ENCODE measurements at regions not wholly inside any gene's neighbourhood (a gene's known extent, or its start where the extent isn't known, plus 50 kb on each side); places are given as distances from the start of the nearest gene placed in this dataset.

DNA sequence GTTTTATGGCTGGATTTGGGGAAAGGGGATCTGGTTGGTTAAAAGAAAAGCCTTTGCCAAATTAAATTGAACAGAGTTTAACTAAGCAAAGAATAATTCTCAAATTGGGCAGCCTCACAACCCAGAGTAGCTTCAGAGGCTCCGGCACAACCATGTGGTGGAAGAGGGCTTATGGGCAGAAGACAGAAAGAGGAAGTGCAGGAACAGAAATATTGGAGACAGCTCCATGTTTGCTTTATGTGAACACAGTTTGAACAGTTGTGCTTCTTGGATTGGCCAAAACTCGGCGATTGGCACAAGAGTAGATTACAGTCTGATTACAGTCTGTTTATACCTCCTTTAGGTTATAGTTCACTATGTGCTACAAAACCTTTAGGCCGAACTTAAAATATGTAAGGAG is 562.7 kb downstream of the TRIML1 start:
- TF ChIP-seq GATA2 (IDR thresholded peaks at IDR 0.05; ENCODE audit: low read depth, low read length): no peak
- TF ChIP-seq GATA3 (IDR thresholded peaks at IDR 0.05; ENCODE audit: low read depth, low read length): no peak

DNA sequence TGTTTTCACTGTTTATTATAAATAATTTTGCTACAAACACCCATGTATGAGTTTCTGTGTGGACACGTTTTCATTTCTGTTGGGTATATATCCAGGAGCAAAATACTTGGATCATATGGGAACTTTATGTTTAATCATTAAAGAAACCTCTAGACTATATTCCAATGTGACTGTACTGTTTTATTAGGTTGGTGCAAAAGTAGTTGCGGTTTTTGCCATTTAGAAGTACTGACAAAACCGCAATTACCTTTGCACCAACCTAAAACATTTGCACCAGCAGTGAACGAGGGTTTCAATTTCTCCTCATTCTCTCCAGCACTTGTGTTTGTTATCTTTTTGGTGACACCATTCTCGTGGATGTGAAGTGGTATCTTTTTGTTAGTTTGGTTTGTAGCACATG is 565.0 kb downstream of the TRIML1 start:
- no peak for TF ChIP-seq GATA3 (IDR thresholded peaks at IDR 0.05; ENCODE audit: low read depth, low read length)
- no peak for TF ChIP-seq GATA2 (IDR thresholded peaks at IDR 0.05; ENCODE audit: low read depth, low read length)

DNA sequence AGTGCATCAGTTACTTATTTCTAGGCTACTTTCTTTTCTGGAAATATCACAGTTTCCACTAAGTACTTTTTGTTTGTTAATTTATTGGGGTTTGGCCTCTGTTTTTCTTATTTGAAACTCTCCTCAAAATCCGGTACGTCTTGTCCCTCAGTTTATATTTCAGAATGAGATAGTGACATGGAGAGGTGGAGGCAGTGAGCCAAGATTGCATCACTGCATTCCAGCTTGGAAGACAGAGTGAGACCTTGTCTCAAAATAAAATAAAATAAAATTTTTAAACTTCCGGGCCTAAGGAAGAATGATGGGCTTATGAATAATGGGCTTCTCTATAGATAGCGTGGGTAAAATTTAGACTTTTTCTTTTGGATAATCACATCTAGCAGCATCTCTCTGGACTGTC is 567.8 kb downstream of the TRIML1 start:
- TF ChIP-seq GATA2 (IDR thresholded peaks at IDR 0.05; ENCODE audit: low read depth, low read length): no peak
- TF ChIP-seq GATA3 (IDR thresholded peaks at IDR 0.05; ENCODE audit: low read depth, low read length): no peak

DNA sequence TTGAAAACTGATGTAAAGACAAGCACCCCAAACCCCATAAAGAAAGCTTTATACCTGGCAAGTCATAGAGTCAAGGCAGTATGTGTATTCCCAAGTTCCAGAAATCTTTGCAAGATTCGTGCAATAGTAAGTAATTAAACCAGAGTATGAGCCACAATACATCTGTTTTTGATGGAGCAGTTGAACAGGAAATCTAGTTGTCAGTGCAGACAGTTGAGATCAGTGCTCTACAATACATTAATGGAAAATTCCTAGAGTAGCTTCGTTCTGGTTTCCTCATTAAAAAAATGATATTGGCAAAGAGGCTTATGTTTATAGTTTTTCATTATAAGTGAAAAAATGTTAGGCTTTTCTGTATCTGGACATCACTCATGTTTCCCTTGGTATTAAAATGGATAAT is 575.3 kb downstream of the TRIML1 start:
- TF ChIP-seq GATA3 (IDR thresholded peaks at IDR 0.05; ENCODE audit: low read depth, low read length): no peak
- no peak for TF ChIP-seq GATA2 (IDR thresholded peaks at IDR 0.05; ENCODE audit: low read depth, low read length)

DNA sequence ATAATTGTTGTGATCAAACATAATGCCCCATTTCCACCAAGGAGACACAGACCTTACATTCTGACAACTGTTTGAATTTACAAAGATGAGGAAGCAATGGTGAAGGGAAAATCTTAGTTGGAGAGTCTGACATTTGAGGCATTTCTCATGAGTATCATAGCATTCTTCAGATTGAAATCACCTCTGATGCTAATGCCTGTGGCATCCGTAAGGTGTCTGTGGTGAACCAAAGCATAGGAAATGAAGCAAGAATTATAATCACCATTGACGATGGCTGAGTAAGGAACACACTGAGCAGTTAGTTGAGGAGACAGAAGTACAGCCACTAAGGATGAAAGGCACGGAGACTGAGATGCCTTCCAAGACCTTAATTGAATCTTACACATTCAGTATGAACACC is 575.7 kb downstream of the TRIML1 start:
- TF ChIP-seq GATA3 (IDR thresholded peaks at IDR 0.05; ENCODE audit: low read depth, low read length) (no peak), GATA2 (IDR thresholded peaks at IDR 0.05; ENCODE audit: low read depth, low read length) (no peak)

DNA sequence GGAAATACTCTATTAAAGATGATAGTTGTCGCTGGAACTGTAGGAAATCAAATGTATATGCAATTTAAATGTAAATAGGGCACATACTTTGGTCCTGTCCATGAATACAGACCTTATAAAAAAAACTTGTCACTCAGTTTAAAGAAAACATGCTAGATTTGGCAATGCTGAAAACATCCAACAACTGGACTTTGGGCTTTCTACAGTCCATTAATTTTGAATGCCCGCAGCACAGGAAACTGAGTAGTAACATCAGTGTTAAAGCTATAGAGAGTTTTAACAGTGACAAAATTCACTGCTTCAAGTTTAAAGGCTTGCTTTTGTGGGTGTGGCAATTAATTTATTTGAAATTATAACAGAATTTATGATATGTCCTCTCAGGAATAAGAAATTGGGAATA is 578.4 kb downstream of the TRIML1 start:
- TF ChIP-seq GATA3 (IDR thresholded peaks at IDR 0.05; ENCODE audit: low read depth, low read length): no peak
- TF ChIP-seq GATA2 (IDR thresholded peaks at IDR 0.05; ENCODE audit: low read depth, low read length): no peak

DNA sequence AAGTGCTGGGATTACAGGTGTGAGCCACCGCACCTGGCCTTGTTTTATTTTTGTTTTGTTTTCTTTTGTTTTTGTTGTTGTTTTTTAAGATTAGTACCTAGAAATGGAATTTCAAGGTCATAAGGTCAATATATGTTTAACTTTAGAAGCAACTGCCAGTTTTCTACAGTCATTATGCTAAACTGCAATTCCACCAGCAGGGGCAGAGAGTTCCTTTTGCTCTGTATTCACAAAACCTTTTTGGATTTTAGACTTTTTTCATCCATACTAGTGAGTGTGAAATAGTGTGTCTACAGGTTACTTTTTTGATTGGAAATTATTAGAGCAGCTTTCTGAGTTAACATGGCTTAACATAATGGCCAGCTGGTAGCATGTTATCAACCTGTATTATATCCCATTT is 580.6 kb downstream of the TRIML1 start:
- TF ChIP-seq GATA2 (IDR thresholded peaks at IDR 0.05; ENCODE audit: low read depth, low read length) (no peak), GATA3 (IDR thresholded peaks at IDR 0.05; ENCODE audit: low read depth, low read length) (no peak)

DNA sequence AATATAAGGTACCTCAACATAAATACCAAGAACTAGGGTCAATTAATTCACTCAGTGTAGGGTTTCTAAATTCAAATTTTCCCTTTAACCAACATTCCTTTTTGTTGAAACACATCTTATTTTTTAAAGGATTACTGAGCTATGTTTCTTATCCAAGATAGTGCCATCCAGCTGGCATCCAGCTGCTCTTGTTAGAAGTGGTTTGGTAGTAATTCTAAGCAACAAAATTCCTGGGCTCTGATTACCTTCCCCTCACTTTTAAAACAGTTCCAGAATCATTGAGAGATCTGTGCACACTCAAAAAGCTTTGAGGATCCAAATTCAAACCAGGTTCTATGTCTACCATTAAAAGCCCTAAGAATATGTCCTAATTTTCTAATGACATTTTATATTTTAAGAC is 583.7 kb downstream of the TRIML1 start:
- no peak for TF ChIP-seq GATA3 (IDR thresholded peaks at IDR 0.05; ENCODE audit: low read depth, low read length)
- TF ChIP-seq GATA2 (IDR thresholded peaks at IDR 0.05; ENCODE audit: low read depth, low read length): no peak

DNA sequence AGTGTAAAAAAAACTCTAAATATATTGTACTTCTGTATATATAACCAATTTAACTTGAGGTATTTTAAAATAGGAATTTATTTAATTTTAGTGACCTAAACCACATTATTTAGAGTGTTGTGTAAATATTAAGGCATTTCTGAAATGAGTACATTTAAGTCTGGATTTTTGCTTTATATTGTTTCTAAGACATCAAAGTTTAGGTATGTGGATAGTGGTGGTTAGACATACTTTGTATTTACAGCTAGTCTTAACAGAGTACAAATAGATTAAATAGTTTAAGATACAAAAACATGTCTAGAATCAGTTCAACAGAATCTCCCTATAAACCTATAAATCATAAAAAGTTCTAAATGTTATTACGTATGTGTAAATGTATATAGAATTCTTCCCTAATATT is 588.5 kb downstream of the TRIML1 start:
- TF ChIP-seq GATA3 (IDR thresholded peaks at IDR 0.05; ENCODE audit: low read depth, low read length) (no peak), GATA2 (IDR thresholded peaks at IDR 0.05; ENCODE audit: low read depth, low read length) (no peak)

DNA sequence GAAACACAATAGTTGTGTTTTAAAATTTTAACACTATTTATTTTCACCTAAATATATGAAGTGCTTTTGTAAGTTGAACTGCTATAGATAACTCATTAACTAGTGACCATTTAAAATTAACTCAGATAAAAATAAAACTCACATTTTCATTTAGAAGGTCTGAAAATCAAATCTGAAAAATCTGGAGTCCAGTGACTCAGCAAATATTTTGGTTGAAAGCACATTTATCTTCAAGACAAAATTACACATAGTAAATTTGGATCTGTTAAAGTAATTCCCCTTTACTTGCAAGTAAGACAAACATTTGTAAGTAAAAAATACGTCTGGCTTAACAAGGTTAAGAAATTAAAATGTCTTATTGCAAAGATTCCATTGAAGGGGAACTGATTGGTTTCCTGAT is 589.1 kb downstream of the TRIML1 start:
- no peak for TF ChIP-seq GATA3 (IDR thresholded peaks at IDR 0.05; ENCODE audit: low read depth, low read length)
- no peak for TF ChIP-seq GATA2 (IDR thresholded peaks at IDR 0.05; ENCODE audit: low read depth, low read length)

DNA sequence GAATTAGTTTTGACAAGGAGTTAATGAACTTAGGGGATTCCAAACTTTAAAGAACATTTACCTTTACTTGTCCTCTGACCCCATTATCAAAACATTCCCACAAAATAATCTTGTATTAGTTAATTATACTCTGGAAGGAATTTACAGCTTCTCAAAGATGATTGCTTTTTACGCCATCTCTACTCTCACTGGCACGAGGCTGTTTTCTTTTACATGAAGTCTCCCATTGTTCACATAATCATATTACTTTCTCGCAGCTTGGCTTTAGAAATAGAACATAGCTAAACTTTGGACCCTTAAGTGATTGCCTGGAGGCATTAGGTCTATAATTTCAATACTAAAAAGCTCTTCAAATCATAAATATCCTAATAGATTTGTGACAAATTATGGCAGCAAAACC is 592.9 kb downstream of the TRIML1 start:
- TF ChIP-seq GATA3 (IDR thresholded peaks at IDR 0.05; ENCODE audit: low read depth, low read length) (no peak), GATA2 (IDR thresholded peaks at IDR 0.05; ENCODE audit: low read depth, low read length) (no peak)

DNA sequence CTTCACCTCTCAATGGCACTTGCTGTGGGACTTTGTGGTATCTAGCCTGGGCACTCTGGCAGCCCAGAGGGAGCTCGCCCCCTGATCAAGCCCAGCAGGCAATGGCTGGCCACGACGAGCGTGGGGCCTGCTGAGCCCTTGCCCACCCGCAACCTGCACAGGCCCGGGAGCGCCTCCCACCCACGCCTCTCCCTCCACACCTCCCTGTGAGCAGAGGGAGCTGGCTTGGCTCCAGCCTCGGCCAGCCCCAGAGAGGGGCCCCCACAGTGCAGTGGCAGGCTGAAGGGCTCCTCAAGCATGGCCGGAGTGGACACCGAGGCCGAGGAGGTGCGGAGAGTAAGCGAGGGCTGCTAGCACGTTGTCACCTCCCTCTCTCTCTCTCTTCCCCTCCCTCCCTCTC is 595.8 kb downstream of the TRIML1 start:
- no peak for TF ChIP-seq GATA2 (IDR thresholded peaks at IDR 0.05; ENCODE audit: low read depth, low read length)
- TF ChIP-seq GATA3 (IDR thresholded peaks at IDR 0.05; ENCODE audit: low read depth, low read length): no peak

DNA sequence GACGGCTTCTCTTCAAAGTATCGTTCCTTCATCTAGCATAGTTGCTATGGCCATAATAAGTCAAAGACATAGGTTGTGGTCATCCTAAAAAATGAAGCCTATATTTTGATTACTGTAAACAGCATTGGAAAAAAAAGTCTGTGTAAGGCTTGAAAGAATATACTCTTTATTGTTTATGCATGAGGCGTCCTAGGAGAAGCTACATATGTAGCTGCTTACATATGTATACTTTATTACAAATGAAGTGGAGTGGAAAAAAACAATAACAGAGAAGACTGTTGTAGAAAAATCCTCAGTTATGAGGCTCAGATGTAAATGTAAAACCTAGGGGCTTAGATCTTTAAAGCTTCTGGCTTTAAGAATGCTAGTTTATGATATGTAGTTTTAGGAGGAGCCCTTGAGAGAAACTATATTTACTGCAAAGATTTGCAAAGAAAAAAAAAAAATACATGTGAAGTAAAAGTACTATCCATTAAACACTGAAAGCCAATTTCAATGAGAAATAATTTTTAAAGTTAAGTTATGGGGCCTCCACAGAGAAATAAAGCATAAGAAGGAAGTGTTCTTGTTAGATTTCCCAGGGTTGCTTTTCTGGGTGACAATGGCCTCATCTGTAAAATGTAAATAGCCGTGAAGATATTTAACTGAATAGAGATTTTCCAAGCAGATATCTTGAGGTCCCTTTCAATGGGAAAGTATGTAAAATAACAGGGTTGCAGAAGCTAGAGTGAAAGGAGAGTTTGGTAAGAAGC is 598.2 kb downstream of the TRIML1 start:
- no peak for TF ChIP-seq GATA2 (IDR thresholded peaks at IDR 0.05; ENCODE audit: low read depth, low read length)

DNA sequence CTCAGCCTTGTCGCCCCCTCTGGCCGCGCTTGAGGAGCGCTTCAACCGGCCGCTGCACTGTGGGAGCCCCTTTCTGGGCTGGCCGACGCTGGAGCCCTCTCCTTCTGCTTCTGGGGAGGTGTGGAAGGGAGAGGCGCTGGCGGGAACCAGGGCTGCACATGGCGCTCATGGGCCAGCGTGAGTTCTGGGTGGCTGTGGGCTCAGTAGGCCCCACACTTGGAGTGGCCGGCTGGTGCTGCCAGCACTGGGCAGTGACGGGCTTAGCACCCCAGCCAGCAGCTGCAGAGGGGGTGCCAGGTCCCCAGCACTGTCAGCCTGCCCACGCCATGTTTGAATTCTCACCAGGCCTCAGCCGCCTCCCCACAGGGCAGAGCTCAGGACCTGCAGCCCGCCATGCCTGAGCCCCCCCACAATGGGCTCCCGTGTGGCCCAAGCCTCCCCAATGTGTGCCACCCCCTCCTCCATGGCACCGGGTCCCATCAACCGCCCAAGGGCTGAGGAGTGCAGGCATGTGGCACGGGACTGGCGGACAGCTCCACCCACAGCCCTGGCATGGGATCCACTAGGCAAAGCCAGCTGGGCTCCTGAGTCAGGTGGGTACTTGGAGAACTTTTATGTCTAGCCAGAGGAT is 615.2 kb downstream of the TRIML1 start:
- no peak for TF ChIP-seq GATA2 (IDR thresholded peaks at IDR 0.05; ENCODE audit: low read depth, low read length)
- no peak for TF ChIP-seq GATA3 (IDR thresholded peaks at IDR 0.05; ENCODE audit: low read depth, low read length)

DNA sequence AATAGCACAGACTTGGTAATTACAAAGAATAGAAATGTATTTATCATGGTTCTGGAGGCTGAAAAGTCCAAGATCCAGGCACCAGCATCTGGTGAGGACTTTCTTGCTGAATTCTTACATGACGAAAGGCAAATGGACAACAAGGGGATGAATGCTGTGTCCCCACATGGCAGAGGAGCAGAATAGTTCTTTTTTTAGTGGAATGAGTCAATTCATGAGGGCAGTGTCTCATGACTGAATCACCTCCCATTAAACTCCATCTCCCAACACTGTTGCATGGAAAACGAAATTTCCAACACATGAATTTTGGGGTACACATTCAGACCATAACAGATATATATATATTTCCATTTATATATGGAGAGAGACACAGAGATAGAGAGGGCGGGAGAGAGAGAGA is 628.3 kb downstream of the TRIML1 start:
- TF ChIP-seq GATA3 (IDR thresholded peaks at IDR 0.05; ENCODE audit: low read depth, low read length) (no peak), GATA2 (IDR thresholded peaks at IDR 0.05; ENCODE audit: low read depth, low read length) (no peak)

Measured in SH-SY5Y (cell line).